C4-2B (cell line): ENCODE measurements at regions not wholly inside any gene's neighbourhood (a gene's known extent, or its start where the extent isn't known, plus 50 kb on each side); places are given as distances from the start of the nearest gene placed in this dataset.

Experiments
- H3K27ac ChIP-seq: fragments of 450-650 bp; 2 replicates; pipeline ENCODE4 v1.5.1; 2017
- CTCF ChIP-seq: fragments of 450-650 bp; conservative IDR thresholded peaks from 2 replicates; pipeline ENCODE4 v1.5.1; 2017; ENCODE audit warnings: mild to moderate bottlenecking
- ZFX ChIP-seq: fragments of 450-650 bp; IDR thresholded peaks from 2 replicates; pipeline ENCODE4 v1.6.1; 2017

- H3K27ac ChIP-seq: no peak overlapping the region
- TF ChIP-seq ZFX (no peak), CTCF (no peak)
Observed at GRCh38 chr22:48305726-48306235, 1521.9 kb downstream of the BRD1 start.

- TF ChIP-seq ZFX (no peak), CTCF (no peak)
- no peak overlapping the region for H3K27ac ChIP-seq
Observed at GRCh38 chr22:48303369-48303725, 1524.3 kb downstream of the BRD1 start.

GRCh38 chr22:48302657-48303368 is 1524.9 kb downstream of the BRD1 start:
- H3K27ac ChIP-seq: no peak overlapping the region
- TF ChIP-seq ZFX: no peak
- TF ChIP-seq CTCF: no peak

GRCh38 chr22:48301908-48302307 is 1525.8 kb downstream of the BRD1 start:
- no peak overlapping the region for H3K27ac ChIP-seq
- TF ChIP-seq CTCF (no peak), ZFX (no peak)

- TF ChIP-seq CTCF: no peak
- TF ChIP-seq ZFX: no peak
- H3K27ac ChIP-seq: no peak overlapping the region
Observed at GRCh38 chr22:48301421-48301820, 1526.3 kb downstream of the BRD1 start.

GRCh38 chr22:48300877-48301276 is 1526.8 kb downstream of the BRD1 start:
- no peak overlapping the region for H3K27ac ChIP-seq
- TF ChIP-seq ZFX: no peak
- no peak for TF ChIP-seq CTCF

GRCh38 chr22:48299801-48300200 is 1527.9 kb downstream of the BRD1 start:
- no peak overlapping the region for H3K27ac ChIP-seq
- TF ChIP-seq ZFX: no peak
- no peak for TF ChIP-seq CTCF
